HG02970 (cell line): ENCODE measurements at regions not wholly inside any gene's neighbourhood (a gene's known extent, or its start where the extent isn't known, plus 50 kb on each side); places are given as distances from the start of the nearest gene placed in this dataset.

Experiments used
- ATAC-seq: cut with Tn5 transposase; IDR thresholded peaks from one replicate; pipeline ENCODE4 v1.9.1; 2021; ENCODE audit warnings: mild to moderate bottlenecking, moderate library complexity, moderate number of reproducible peaks; ENCODE audit not compliant: unreplicated experiment, low FRiP score

DNA sequence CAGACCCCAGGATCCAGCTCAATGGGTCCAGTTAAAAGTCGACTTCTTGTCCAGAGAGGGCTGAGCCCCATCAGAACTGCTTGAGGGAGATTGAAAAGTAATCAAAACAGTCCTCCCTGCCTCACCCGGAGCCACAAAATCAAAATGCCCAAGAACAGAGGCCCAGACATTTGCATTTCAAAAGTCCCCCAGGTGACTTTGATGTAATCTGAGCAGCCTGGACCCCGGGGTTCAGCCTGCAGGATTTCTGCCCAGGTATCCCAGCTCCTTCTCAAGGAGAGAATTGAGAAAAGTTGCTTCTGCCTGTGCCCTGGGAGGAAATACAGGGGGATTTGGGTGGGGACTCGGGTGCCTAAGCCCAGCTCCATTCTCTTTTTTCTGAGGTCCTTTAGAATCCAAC, 1385.0 kb downstream of the TBC1D22A start:
- ATAC-seq = no peak

- no peak for ATAC-seq
Measured at GRCh38 chr22:48146426-48146825, 1384.0 kb downstream of the TBC1D22A start.

DNA sequence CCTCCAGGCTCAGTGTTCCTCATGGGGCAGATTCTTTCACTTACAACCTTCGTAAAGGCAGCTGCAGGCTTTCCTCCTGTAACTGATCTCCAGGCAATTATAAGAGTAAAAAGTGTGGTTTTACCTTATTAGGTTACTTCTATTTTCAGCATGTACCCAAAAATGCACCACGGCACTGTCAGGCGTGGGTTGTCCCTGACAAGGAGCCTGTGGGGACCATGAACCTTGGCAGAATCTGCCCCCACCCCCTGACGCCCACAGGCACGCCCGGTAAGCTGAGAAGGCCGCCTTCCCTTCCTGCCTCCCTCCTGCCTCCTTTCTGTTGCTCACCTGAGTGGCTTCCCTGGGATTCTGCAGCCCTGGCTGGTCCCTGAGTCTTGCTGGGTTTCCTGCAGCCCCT, 1383.3 kb downstream of the TBC1D22A start:
- ATAC-seq = no peak

DNA sequence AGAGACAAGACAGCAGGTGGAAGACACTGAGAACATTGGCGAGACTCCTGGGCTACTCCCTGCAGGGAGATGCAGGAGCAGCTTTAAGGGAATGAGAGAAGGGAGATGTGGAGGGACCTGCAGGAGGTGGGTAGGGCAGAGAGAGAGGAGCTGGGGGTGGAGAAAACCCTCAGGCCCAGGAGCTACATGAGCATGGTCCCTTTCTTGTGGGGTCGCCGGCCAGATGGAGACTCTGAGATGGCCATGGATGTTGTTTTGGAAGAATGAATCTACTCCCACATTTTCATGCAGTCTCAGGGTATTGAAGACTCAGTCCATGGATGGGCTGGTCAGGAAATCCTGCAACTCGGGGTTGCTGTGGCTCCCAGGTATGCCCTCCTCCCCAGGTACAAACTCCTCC, 1381.9 kb downstream of the TBC1D22A start:
- ATAC-seq = no peak

- ATAC-seq = no peak
Measured at GRCh38 chr22:48143856-48144255, 1381.4 kb downstream of the TBC1D22A start.

GRCh38 chr22:48142388-48142787, 1379.9 kb downstream of the TBC1D22A start:
- no peak for ATAC-seq

DNA sequence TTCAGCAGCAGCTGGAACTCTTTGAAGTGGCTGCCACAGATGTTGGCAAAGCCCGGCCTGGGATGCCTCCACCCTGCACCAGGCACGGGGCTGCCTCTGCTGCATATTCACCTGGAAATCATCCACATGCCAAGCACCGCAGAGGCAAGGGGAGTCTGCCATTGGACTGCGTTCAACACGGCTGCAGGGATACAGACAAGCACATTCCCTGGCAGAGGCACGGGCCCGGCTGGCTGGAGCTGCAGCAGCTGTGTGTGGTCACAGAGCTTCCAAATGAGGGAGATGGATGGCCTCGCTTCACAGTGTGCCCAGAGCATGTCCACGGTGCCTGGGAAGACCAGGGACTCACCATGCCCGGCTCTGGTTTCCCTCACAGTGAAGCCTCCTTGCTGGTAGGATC, 1378.9 kb downstream of the TBC1D22A start:
- ATAC-seq = no peak

GRCh38 chr22:48140261-48140813, 1377.9 kb downstream of the TBC1D22A start:
- ATAC-seq = no peak

DNA sequence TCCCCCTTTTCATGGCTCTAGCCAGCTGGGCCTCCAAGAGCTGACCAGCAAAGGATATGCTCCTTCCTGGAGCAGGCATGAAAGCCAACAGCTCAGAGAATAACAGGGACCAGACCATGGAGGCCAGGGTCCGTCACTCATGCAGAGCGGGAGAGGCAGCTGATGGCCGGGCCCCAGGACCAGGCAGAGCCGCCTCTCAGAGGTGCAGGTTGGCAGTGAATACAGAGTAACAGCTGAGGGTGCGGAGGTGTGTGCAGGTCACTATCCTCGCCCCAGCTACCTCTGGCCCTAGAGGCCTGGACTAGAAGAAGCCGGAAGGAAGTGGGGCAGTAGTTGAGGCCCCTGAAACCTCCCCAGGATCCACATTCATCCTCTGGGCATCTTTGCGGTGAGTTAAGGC, 1377.3 kb downstream of the TBC1D22A start:
- ATAC-seq = no peak

DNA sequence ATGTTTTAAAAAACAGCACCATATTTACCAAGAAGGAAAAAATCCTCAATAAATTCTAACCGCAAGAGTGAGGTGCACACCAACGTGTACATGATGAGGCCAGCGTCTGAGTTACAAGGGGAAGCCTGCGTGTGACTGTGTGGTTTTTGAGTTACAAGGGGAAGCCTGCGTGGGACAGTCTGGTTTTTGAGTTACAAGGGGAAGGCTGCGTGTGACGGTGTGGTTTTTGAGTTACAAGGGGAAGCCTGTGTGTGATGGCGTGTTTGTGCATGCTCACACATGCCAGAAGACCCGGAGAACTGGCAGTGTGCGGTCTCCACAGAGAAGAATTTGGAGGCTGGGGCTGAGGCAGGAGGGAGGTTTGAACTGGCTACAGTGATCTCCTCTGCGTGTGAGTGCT, 1376.4 kb downstream of the TBC1D22A start:
- no peak for ATAC-seq

GRCh38 chr22:48138427-48138826, 1376.0 kb downstream of the TBC1D22A start:
- no peak for ATAC-seq

GRCh38 chr22:48137640-48138039, 1375.2 kb downstream of the TBC1D22A start:
- no peak for ATAC-seq

GRCh38 chr22:48135592-48135991, 1373.1 kb downstream of the TBC1D22A start:
- no peak for ATAC-seq

- no peak for ATAC-seq
Measured at GRCh38 chr22:48125416-48125815, 1363.0 kb downstream of the TBC1D22A start.

- ATAC-seq = no peak
Measured at GRCh38 chr22:48121984-48122383, 1359.5 kb downstream of the TBC1D22A start.

GRCh38 chr22:48118654-48119053, 1356.2 kb downstream of the TBC1D22A start:
- ATAC-seq = no peak

DNA sequence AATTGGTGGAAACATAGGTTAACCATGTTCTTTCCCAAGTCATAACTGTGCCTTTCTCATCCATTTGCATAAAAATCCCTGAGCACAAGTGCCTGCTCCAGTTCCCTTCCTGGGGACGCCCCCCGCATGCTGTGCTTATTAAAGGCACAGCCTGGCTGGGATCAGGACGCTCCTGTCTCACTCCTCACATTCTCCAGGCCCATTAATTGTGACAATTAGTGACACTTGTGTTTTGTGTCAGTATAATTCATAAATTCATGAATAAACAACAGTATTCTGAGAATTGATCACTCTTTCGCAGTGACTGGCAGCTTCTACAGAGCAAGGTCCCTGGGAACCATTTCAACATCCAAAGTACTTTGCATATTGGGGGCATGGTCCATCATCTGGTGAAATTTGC, 1354.4 kb downstream of the TBC1D22A start:
- no peak for ATAC-seq

- no peak for ATAC-seq
Measured at GRCh38 chr22:48112687-48113521, 1350.5 kb downstream of the TBC1D22A start.

GRCh38 chr22:48106715-48107259, 1344.3 kb downstream of the TBC1D22A start:
- ATAC-seq = no peak

- no peak for ATAC-seq
Measured at GRCh38 chr22:48106215-48106614, 1343.8 kb downstream of the TBC1D22A start.

- ATAC-seq = no peak
Measured at GRCh38 chr22:48105259-48105658, 1342.8 kb downstream of the TBC1D22A start.

DNA sequence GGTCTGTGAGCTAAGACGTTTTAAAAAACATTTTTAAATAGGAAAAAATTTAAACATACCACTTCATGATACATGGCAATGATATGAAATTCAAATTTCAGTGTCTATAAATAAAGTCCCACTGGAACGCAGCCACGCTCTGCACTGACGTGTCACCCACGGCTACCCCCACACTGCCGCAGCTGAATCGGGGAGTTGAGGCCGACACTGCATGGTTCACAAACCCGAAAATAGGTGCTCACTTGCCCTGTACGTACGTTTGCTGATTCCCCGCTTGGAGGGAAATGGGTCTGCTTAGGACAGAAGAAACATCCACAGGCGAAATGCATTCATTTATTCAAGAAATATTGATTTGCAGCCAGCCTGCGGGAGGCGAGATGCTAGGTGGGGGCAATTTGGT, 1342.3 kb downstream of the TBC1D22A start:
- no peak for ATAC-seq
